ENCODE measurements at regions not wholly inside any gene's neighbourhood (a gene's known extent, or its start where the extent isn't known, plus 50 kb on each side); places are given as distances from the start of the nearest gene placed in this dataset.

DNA sequence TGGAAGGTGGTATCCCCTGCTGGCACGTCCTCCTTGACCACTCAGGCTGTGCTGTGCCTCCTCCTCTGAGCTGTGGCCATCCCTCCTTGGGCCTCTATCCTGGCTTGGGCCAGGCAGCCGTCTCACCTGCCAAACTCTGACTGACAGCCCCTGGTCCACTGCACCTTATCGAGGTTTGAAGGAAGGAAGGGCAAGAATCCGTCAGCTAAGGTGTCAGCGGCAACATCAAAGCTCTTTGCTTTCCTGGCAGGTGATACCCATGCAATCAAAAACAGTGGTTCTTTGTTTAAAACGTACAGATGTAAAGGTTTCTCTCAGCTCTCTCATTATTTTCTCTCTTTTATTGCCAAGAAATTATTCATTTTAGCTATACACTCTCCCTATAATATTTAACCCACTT, 203.9 kb downstream of the TBXT start:
- H3K27ac ChIP-seq (ENCODE audit: low read depth in 1 of 2, low read length in 2 of 2): no peak overlapping the region
- peaks cover 0 to 1% (median 0%) of the 10 kb centered on the region in 4 donors for H3K9me3 ChIP-seq (ENCODE audit: control insufficient read depth in 4 of 4, low read length in 3 of 4)
- TF ChIP-seq FOXA2 (IDR thresholded peaks at IDR 0.05): no peak
- no peak for TF ChIP-seq EGR1 (IDR thresholded peaks at IDR 0.05; ENCODE audit: low read depth in 2 of 2)
- TF ChIP-seq HNF4A (conservative IDR thresholded peaks at IDR 0.05): no peak
- no peak for TF ChIP-seq RXRA (IDR thresholded peaks at IDR 0.05)
- TF ChIP-seq, protein P1, sequence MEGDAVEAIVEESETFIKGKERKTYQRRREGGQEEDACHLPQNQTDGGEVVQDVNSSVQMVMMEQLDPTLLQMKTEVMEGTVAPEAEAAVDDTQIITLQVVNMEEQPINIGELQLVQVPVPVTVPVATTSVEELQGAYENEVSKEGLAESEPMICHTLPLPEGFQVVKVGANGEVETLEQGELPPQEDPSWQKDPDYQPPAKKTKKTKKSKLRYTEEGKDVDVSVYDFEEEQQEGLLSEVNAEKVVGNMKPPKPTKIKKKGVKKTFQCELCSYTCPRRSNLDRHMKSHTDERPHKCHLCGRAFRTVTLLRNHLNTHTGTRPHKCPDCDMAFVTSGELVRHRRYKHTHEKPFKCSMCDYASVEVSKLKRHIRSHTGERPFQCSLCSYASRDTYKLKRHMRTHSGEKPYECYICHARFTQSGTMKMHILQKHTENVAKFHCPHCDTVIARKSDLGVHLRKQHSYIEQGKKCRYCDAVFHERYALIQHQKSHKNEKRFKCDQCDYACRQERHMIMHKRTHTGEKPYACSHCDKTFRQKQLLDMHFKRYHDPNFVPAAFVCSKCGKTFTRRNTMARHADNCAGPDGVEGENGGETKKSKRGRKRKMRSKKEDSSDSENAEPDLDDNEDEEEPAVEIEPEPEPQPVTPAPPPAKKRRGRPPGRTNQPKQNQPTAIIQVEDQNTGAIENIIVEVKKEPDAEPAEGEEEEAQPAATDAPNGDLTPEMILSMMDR (IDR thresholded peaks at IDR 0.05; ENCODE audit: low read depth, low read length, missing input control): no peak
- TF ChIP-seq, protein P2, sequence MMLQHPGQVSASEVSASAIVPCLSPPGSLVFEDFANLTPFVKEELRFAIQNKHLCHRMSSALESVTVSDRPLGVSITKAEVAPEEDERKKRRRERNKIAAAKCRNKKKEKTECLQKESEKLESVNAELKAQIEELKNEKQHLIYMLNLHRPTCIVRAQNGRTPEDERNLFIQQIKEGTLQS (IDR thresholded peaks at IDR 0.05): no peak
- TF ChIP-seq, protein P3, sequence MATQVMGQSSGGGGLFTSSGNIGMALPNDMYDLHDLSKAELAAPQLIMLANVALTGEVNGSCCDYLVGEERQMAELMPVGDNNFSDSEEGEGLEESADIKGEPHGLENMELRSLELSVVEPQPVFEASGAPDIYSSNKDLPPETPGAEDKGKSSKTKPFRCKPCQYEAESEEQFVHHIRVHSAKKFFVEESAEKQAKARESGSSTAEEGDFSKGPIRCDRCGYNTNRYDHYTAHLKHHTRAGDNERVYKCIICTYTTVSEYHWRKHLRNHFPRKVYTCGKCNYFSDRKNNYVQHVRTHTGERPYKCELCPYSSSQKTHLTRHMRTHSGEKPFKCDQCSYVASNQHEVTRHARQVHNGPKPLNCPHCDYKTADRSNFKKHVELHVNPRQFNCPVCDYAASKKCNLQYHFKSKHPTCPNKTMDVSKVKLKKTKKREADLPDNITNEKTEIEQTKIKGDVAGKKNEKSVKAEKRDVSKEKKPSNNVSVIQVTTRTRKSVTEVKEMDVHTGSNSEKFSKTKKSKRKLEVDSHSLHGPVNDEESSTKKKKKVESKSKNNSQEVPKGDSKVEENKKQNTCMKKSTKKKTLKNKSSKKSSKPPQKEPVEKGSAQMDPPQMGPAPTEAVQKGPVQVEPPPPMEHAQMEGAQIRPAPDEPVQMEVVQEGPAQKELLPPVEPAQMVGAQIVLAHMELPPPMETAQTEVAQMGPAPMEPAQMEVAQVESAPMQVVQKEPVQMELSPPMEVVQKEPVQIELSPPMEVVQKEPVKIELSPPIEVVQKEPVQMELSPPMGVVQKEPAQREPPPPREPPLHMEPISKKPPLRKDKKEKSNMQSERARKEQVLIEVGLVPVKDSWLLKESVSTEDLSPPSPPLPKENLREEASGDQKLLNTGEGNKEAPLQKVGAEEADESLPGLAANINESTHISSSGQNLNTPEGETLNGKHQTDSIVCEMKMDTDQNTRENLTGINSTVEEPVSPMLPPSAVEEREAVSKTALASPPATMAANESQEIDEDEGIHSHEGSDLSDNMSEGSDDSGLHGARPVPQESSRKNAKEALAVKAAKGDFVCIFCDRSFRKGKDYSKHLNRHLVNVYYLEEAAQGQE (IDR thresholded peaks at IDR 0.05): no peak
- TF ChIP-seq GABPA (IDR thresholded peaks at IDR 0.05 in 1 of 2, conservative IDR thresholded peaks at IDR 0.05 in 1 of 2): no peak
- TF ChIP-seq RAD21 (IDR thresholded peaks at IDR 0.05): no peak
- TF ChIP-seq, protein P4, sequence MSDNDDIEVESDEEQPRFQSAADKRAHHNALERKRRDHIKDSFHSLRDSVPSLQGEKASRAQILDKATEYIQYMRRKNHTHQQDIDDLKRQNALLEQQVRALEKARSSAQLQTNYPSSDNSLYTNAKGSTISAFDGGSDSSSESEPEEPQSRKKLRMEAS (IDR thresholded peaks at IDR 0.05): no peak
- TF ChIP-seq FOXA1 (IDR thresholded peaks at IDR 0.05): no peak
- no peak for TF ChIP-seq JUND (IDR thresholded peaks at IDR 0.05)
- no peak for TF ChIP-seq HNF4G (IDR thresholded peaks at IDR 0.05)
- no peak for TF ChIP-seq YY1 (IDR thresholded peaks at IDR 0.05)
- TF ChIP-seq ZBTB33 (IDR thresholded peaks at IDR 0.05): no peak
- no peaks in the 10 kb centered on the region for H3K4me1 ChIP-seq (ENCODE audit: control insufficient read depth in 4 of 4, insufficient read depth in 4 of 4, low read length in 3 of 4)
- WGBS: 49% methylated on average over 6 of the region's 6 CpGs
- no peaks in the 10 kb centered on the region for H3K36me3 ChIP-seq (ENCODE audit: control insufficient read depth in 4 of 4, insufficient read depth in 3 of 4, low read depth in 1 of 4, low read length in 3 of 4)
- H3K9ac ChIP-seq (ENCODE audit: low read depth in 1 of 2, low read length in 2 of 2): no peak overlapping the region
- DNase-seq (ENCODE audit: low spot score): no peak
- H3K4me3 ChIP-seq (ENCODE audit: low read depth in 1 of 3, low read length in 3 of 3): no peak overlapping the region
- H3K27me3 ChIP-seq (ENCODE audit: control insufficient read depth in 4 of 4, insufficient read depth in 4 of 4, low read length in 3 of 4): peaks cover 0 to 2% (median 0%) of the 10 kb centered on the region in 4 donors

- Histone ChIP-seq H3K36me3 (ENCODE audit: control insufficient read depth in 4 of 4, insufficient read depth in 3 of 4, low read depth in 1 of 4, low read length in 3 of 4) (no peaks in the 10 kb centered on the region), H3K9me3 (ENCODE audit: control insufficient read depth in 4 of 4, low read length in 3 of 4) (peaks cover 0 to 10% (median 0%) of the 10 kb centered on the region in 4 donors)
- WGBS: 78% methylated on average over 7 of the region's 7 CpGs
- TF ChIP-seq RAD21 (IDR thresholded peaks at IDR 0.05) (no peak), HNF4G (IDR thresholded peaks at IDR 0.05) (no peak), JUND (IDR thresholded peaks at IDR 0.05) (no peak), TAF1 (conservative IDR thresholded peaks at IDR 0.05) (no peak), RXRA (IDR thresholded peaks at IDR 0.05) (no peak), ZBTB33 (IDR thresholded peaks at IDR 0.05) (no peak)
- TF ChIP-seq, protein P4 (IDR thresholded peaks at IDR 0.05): no peak
- TF ChIP-seq, protein P2 (IDR thresholded peaks at IDR 0.05): no peak
- TF ChIP-seq, protein P1 (IDR thresholded peaks at IDR 0.05; ENCODE audit: low read depth, low read length, missing input control): no peak
These were observed 205.3 kb downstream of the TBXT start for GRCh38 chr6:165962366-165962765.

More at GRCh38 chr6:165962366-165962765, 205.3 kb downstream of the TBXT start:
- no peak for DNase-seq (ENCODE audit: low spot score)
- Histone ChIP-seq H3K27ac (ENCODE audit: low read depth in 1 of 2, low read length in 2 of 2) (no peak overlapping the region), H3K4me3 (ENCODE audit: low read depth in 1 of 3, low read length in 3 of 3) (no peak overlapping the region), H3K9ac (ENCODE audit: low read depth in 1 of 2, low read length in 2 of 2) (no peak overlapping the region), H3K4me1 (ENCODE audit: control insufficient read depth in 4 of 4, insufficient read depth in 4 of 4, low read length in 3 of 4) (no peaks in the 10 kb centered on the region), H3K27me3 (ENCODE audit: control insufficient read depth in 4 of 4, insufficient read depth in 4 of 4, low read length in 3 of 4) (peaks cover 0 to 2% (median 0%) of the 10 kb centered on the region in 4 donors)
